ENCODE measurements at regions not wholly inside any gene's neighbourhood (a gene's known extent, or its start where the extent isn't known, plus 50 kb on each side); places are given as distances from the start of the nearest gene placed in this dataset.

DNA sequence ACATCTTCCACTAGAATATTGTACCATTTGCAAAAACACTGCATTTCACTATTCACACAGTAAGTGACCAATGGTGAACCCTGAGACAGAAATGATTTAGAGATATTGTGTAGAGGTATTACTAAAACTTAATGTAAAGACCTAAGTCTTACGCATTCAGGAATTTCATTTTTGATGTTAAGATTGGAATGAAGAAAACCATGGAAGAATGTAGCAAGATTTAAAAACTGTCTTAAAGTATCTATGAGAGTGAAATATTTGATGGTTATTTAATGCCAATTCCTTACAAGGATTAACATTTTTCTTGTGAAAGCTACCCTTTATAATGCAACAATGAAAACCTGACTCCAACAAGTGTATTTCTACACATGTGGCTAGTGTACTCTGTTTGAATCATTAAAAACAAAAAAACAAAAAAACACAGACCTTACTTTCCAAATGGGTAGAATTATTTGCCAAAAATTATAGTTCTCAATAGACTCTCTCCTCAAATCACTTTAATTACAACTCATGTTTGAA, 172.0 kb downstream of the NNT start:
- Histone ChIP-seq H4K20me1 (ENCODE audit: insufficient read depth, low read length) (no peaks in the 10 kb centered on the region), H3K27me3 (ENCODE audit: control insufficient read depth in 2 of 2, insufficient read depth in 2 of 2, low read length in 2 of 2) (no peaks in the 10 kb centered on the region), H3K4me2 (replicated peaks; ENCODE audit: extremely low read depth, low read length, poor library complexity, severe bottlenecking) (no peak overlapping the region), H3K9me3 (replicated peaks in 1 of 2; ENCODE audit: control insufficient read depth in 1 of 2, insufficient read depth in 1 of 2, low read length in 2 of 2) (no peaks in the 10 kb centered on the region), H3K4me3 (replicated peaks in 1 of 3; ENCODE audit: low read depth in 2 of 3, low read length in 3 of 3) (no peak overlapping the region), H3K79me2 (ENCODE audit: insufficient read depth, low read length) (no peaks in the 10 kb centered on the region), H3K36me3 (replicated peaks in 1 of 2; ENCODE audit: control insufficient read depth in 1 of 2, insufficient read depth in 2 of 2, low read length in 2 of 2) (no peaks in the 10 kb centered on the region), H2AFZ (ENCODE audit: insufficient read depth, low read depth, low read length, poor library complexity, severe bottlenecking) (no peak overlapping the region), H3K27ac (ENCODE audit: low read depth in 1 of 2, low read length in 2 of 2) (no peak overlapping the region), H3K4me1 (ENCODE audit: control insufficient read depth in 1 of 2, insufficient read depth in 2 of 2, low read length in 2 of 2) (no peaks in the 10 kb centered on the region), H3K9ac (ENCODE audit: insufficient read depth, low read length, poor library complexity, severe bottlenecking) (no peak overlapping the region)
- Mint-ChIP-seq H3K36me3 (no peaks in the 10 kb centered on the region), H3K27ac (no peak overlapping the region), H3K27me3 (ENCODE audit: low read depth in 3 of 3) (no peaks in the 10 kb centered on the region), H3K9me3 (peaks cover 0 to 4% (median 0%) of the 10 kb centered on the region in 7 donors), H3K4me3 (no peak overlapping the region), H3K4me1 (peaks cover 5% of the 10 kb centered on the region)
- intact Hi-C loops (cut with micrococcal nuclease) = no loop called here
- WGBS (ENCODE audit: insufficient coverage) = no CpG with 5 or more reads among the region's 1 CpG
- no peak for TF ChIP-seq CTCF (IDR thresholded peaks at IDR 0.05)
- DNase-seq = no peak

GRCh38 chr5:43773478-43773844, 170.5 kb downstream of the NNT start:
- Histone ChIP-seq H3K36me3 (replicated peaks in 1 of 2; ENCODE audit: control insufficient read depth in 1 of 2, insufficient read depth in 2 of 2, low read length in 2 of 2) (no peaks in the 10 kb centered on the region), H4K20me1 (ENCODE audit: insufficient read depth, low read length) (no peaks in the 10 kb centered on the region), H3K4me1 (ENCODE audit: control insufficient read depth in 1 of 2, insufficient read depth in 2 of 2, low read length in 2 of 2) (no peaks in the 10 kb centered on the region), H3K79me2 (ENCODE audit: insufficient read depth, low read length) (no peaks in the 10 kb centered on the region), H3K9me3 (replicated peaks in 1 of 2; ENCODE audit: control insufficient read depth in 1 of 2, insufficient read depth in 1 of 2, low read length in 2 of 2) (no peaks in the 10 kb centered on the region), H2AFZ (ENCODE audit: insufficient read depth, low read depth, low read length, poor library complexity, severe bottlenecking) (no peak overlapping the region), H3K9ac (ENCODE audit: insufficient read depth, low read length, poor library complexity, severe bottlenecking) (no peak overlapping the region), H3K4me3 (replicated peaks in 1 of 3; ENCODE audit: low read depth in 2 of 3, low read length in 3 of 3) (no peak overlapping the region), H3K27ac (ENCODE audit: low read depth in 1 of 2, low read length in 2 of 2) (no peak overlapping the region), H3K27me3 (ENCODE audit: control insufficient read depth in 2 of 2, insufficient read depth in 2 of 2, low read length in 2 of 2) (no peaks in the 10 kb centered on the region), H3K4me2 (replicated peaks; ENCODE audit: extremely low read depth, low read length, poor library complexity, severe bottlenecking) (no peak overlapping the region)
- no peak for TF ChIP-seq CTCF (IDR thresholded peaks at IDR 0.05)
- intact Hi-C loops (cut with micrococcal nuclease) = no loop called here
- no peak for DNase-seq
- Mint-ChIP-seq H3K36me3 (no peaks in the 10 kb centered on the region), H3K4me3 (no peak overlapping the region), H3K9me3 (peaks cover 0 to 2% (median 0%) of the 10 kb centered on the region in 7 donors), H3K27me3 (ENCODE audit: low read depth in 3 of 3) (no peaks in the 10 kb centered on the region), H3K27ac (no peak overlapping the region), H3K4me1 (peaks cover 5% of the 10 kb centered on the region)
- WGBS (ENCODE audit: insufficient coverage) = no CpG with 5 or more reads among the region's 1 CpG
